ENCODE measurements at regions not wholly inside any gene's neighbourhood (a gene's known extent, or its start where the extent isn't known, plus 50 kb on each side); places are given as distances from the start of the nearest gene placed in this dataset.
"Not testable (repeated sequence)": the region's sequence is repeated elsewhere in the genome, so short reads cannot be mapped to it uniquely, and the experiment has no call there.

GRCh38 chr21:25487046-25487594 lies 120.2 kb downstream of the MRPL39 start:
- no peaks in the 10 kb centered on the region for H4K20me1 ChIP-seq (ENCODE audit: insufficient read depth)
- H3K9ac ChIP-seq: no peak overlapping the region
- TF ChIP-seq CTCF (conservative IDR thresholded peaks at IDR 0.05; ENCODE audit: low read depth, low read length): no peak
- no peaks in the 10 kb centered on the region for H3K36me3 ChIP-seq (ENCODE audit: insufficient read depth)
- H3K4me2 ChIP-seq: no peak overlapping the region
- no peaks in the 10 kb centered on the region for H3K4me1 ChIP-seq (ENCODE audit: low read depth, poor library complexity, severe bottlenecking)
- H2AFZ ChIP-seq (ENCODE audit: low read depth): no peak overlapping the region
- H3K4me3 ChIP-seq (IDR thresholded peaks at IDR 0.05; ENCODE audit: insufficient read depth, low read depth, low read length): no peak overlapping the region
- no peaks in the 10 kb centered on the region for H3K79me2 ChIP-seq (ENCODE audit: insufficient read depth, low read depth)
- H3K27me3 ChIP-seq (ENCODE audit: insufficient read depth, low read depth): no peaks in the 10 kb centered on the region
- H3K27ac ChIP-seq: no peak overlapping the region

GRCh38 chr21:25485914-25486313 lies 121.4 kb downstream of the MRPL39 start:
- no peak for TF ChIP-seq CTCF (conservative IDR thresholded peaks at IDR 0.05; ENCODE audit: low read depth, low read length)
- H3K4me2 ChIP-seq: no peak overlapping the region
- no peaks in the 10 kb centered on the region for H3K27me3 ChIP-seq (ENCODE audit: insufficient read depth, low read depth)
- no peaks in the 10 kb centered on the region for H3K36me3 ChIP-seq (ENCODE audit: insufficient read depth)
- no peak overlapping the region for H3K27ac ChIP-seq
- H3K79me2 ChIP-seq (ENCODE audit: insufficient read depth, low read depth): no peaks in the 10 kb centered on the region
- no peaks in the 10 kb centered on the region for H3K4me1 ChIP-seq (ENCODE audit: low read depth, poor library complexity, severe bottlenecking)
- H4K20me1 ChIP-seq (ENCODE audit: insufficient read depth): no peaks in the 10 kb centered on the region
- no peak overlapping the region for H2AFZ ChIP-seq (ENCODE audit: low read depth)
- H3K9ac ChIP-seq: no peak overlapping the region
- H3K4me3 ChIP-seq (IDR thresholded peaks at IDR 0.05; ENCODE audit: insufficient read depth, low read depth, low read length): no peak overlapping the region

- Histone ChIP-seq H2AFZ (ENCODE audit: low read depth) (no peak overlapping the region), H4K20me1 (ENCODE audit: insufficient read depth) (no peaks in the 10 kb centered on the region), H3K4me1 (ENCODE audit: low read depth, poor library complexity, severe bottlenecking) (no peaks in the 10 kb centered on the region), H3K27me3 (ENCODE audit: insufficient read depth, low read depth) (no peaks in the 10 kb centered on the region), H3K9ac (no peak overlapping the region), H3K4me3 (IDR thresholded peaks at IDR 0.05; ENCODE audit: insufficient read depth, low read depth, low read length) (no peak overlapping the region), H3K36me3 (ENCODE audit: insufficient read depth) (no peaks in the 10 kb centered on the region), H3K79me2 (ENCODE audit: insufficient read depth, low read depth) (no peaks in the 10 kb centered on the region), H3K27ac (no peak overlapping the region), H3K4me2 (no peak overlapping the region)
- TF ChIP-seq CTCF (conservative IDR thresholded peaks at IDR 0.05; ENCODE audit: low read depth, low read length): no peak
These were observed 139.4 kb downstream of the MRPL39 start for GRCh38 chr21:25467896-25468295.

- not testable (repeated sequence) for H3K36me3 ChIP-seq (ENCODE audit: insufficient read depth); H3K9ac ChIP-seq; H3K27me3 ChIP-seq (ENCODE audit: insufficient read depth, low read depth); H3K4me3 ChIP-seq (IDR thresholded peaks at IDR 0.05; ENCODE audit: insufficient read depth, low read depth, low read length); H2AFZ ChIP-seq (ENCODE audit: low read depth); H3K4me2 ChIP-seq; H3K79me2 ChIP-seq (ENCODE audit: insufficient read depth, low read depth); H4K20me1 ChIP-seq (ENCODE audit: insufficient read depth); H3K4me1 ChIP-seq (ENCODE audit: low read depth, poor library complexity, severe bottlenecking); H3K27ac ChIP-seq
These were observed 140.2 kb downstream of the MRPL39 start for GRCh38 chr21:25467071-25467470.

GRCh38 chr21:25466470-25466869 lies 140.8 kb downstream of the MRPL39 start:
- Histone ChIP-seq H4K20me1 (ENCODE audit: insufficient read depth) (no peaks in the 10 kb centered on the region), H2AFZ (ENCODE audit: low read depth) (no peak overlapping the region), H3K36me3 (ENCODE audit: insufficient read depth) (no peaks in the 10 kb centered on the region), H3K4me1 (ENCODE audit: low read depth, poor library complexity, severe bottlenecking) (no peaks in the 10 kb centered on the region), H3K9ac (no peak overlapping the region), H3K27ac (no peak overlapping the region), H3K79me2 (ENCODE audit: insufficient read depth, low read depth) (no peaks in the 10 kb centered on the region), H3K4me2 (no peak overlapping the region), H3K4me3 (IDR thresholded peaks at IDR 0.05; ENCODE audit: insufficient read depth, low read depth, low read length) (no peak overlapping the region), H3K27me3 (ENCODE audit: insufficient read depth, low read depth) (no peaks in the 10 kb centered on the region)
- no peak for TF ChIP-seq CTCF (conservative IDR thresholded peaks at IDR 0.05; ENCODE audit: low read depth, low read length)
